WTC11 (cell line): ENCODE measurements at regions not wholly inside any gene's neighbourhood (a gene's known extent, or its start where the extent isn't known, plus 50 kb on each side); places are given as distances from the start of the nearest gene placed in this dataset.

Source experiments
- ATAC-seq: fragments of 200-7000 bp; cut with Tn5 transposase; 2 replicates; pipeline ENCODE4 v1.10.0; 2021; ENCODE audit warnings: mild to moderate bottlenecking, moderate library complexity
- CTCF ChIA-PET: fragments of 300-600 bp; sonication (Branson Sonifier 250); formaldehyde crosslinking; loops from one replicate; lab custom pipeline; 2021; ENCODE audit warnings: antibody characterized with exemption; lab: Charles Lee
- POLR2A ChIA-PET: fragments of 350-600 bp; sonication (Branson Sonifier 250); formaldehyde crosslinking; loops from one replicate; lab custom pipeline; 2021; ENCODE audit warnings: antibody characterized with exemption; lab: Charles Lee
- DNase-seq: peaks from one replicate; pipeline ENCODE4 v3.0.0; 2021; ENCODE audit warnings: low spot score
- H3K27ac Mint-ChIP-seq: 2 replicates; pipeline ENCODE4 v1.8.0; 2021; ENCODE audit warnings: mixed read lengths
- H3K27me3 Mint-ChIP-seq: 2 replicates; pipeline ENCODE4 v1.8.0; 2021; ENCODE audit warnings: low read depth, mild to moderate bottlenecking, moderate library complexity, mixed read lengths
- H3K36me3 Mint-ChIP-seq: 2 replicates; pipeline ENCODE4 v1.8.0; 2021; ENCODE audit warnings: mixed read lengths
- H3K4me1 Mint-ChIP-seq: 2 replicates; pipeline ENCODE4 v1.8.0; 2022; ENCODE audit warnings: mixed read lengths
- H3K4me3 Mint-ChIP-seq: 2 replicates; pipeline ENCODE4 v1.8.0; 2021; ENCODE audit warnings: mild to moderate bottlenecking, moderate library complexity, mixed read lengths
- H3K9me3 Mint-ChIP-seq: 2 replicates; pipeline ENCODE4 v1.8.0; 2021; ENCODE audit warnings: mixed read lengths
- CDX4 ChIP-seq: fragments of 250-450 bp; sonication (Bioruptor Pico); IDR thresholded peaks from 2 replicates; pipeline ENCODE4 v1.9.0; 2021; ENCODE audit warnings: moderate library complexity, mild to moderate bottlenecking, inconsistent platforms, borderline replicate concordance
- CREM ChIP-seq: sonication (generic); formaldehyde crosslinking; IDR thresholded peaks from 2 replicates; pipeline ENCODE4 v1.8.1; 2022; ENCODE audit warnings: mild to moderate bottlenecking, missing genetic modification reagents, moderate library complexity
- ELF4 ChIP-seq: sonication (generic); formaldehyde crosslinking; IDR thresholded peaks from 2 replicates; pipeline ENCODE4 v1.8.1; 2022; ENCODE audit warnings: low read depth, mild to moderate bottlenecking, moderate library complexity, missing genetic modification reagents
- MXD4 ChIP-seq: fragments of 250-450 bp; sonication (Bioruptor Pico); IDR thresholded peaks from 2 replicates; pipeline ENCODE4 v1.8.0; 2021; ENCODE audit warnings: mild to moderate bottlenecking, moderate library complexity, borderline replicate concordance
- NR3C1 ChIP-seq: sonication (generic); formaldehyde crosslinking; conservative IDR thresholded peaks from 2 replicates; pipeline ENCODE4 v1.8.1; 2023; ENCODE audit warnings: low read depth, mild to moderate bottlenecking, missing genetic modification reagents
- PRDM15 ChIP-seq: sonication (generic); formaldehyde crosslinking; IDR thresholded peaks from 2 replicates; pipeline ENCODE4 v1.8.0; 2022; ENCODE audit warnings: missing genetic modification reagents
- PRRX2 ChIP-seq: fragments of 250-450 bp; sonication (Bioruptor Pico); IDR thresholded peaks from 2 replicates; pipeline ENCODE4 v1.8.0; 2021; ENCODE audit warnings: mild to moderate bottlenecking
- USF2 ChIP-seq: sonication (generic); formaldehyde crosslinking; IDR thresholded peaks from 2 replicates; pipeline ENCODE4 v1.8.1; 2023; ENCODE audit warnings: mild to moderate bottlenecking, missing genetic modification reagents, moderate library complexity
- ZBTB21 ChIP-seq: sonication (generic); formaldehyde crosslinking; IDR thresholded peaks from 2 replicates; pipeline ENCODE4 v1.8.1; 2023; ENCODE audit warnings: mild to moderate bottlenecking, missing genetic modification reagents, borderline replicate concordance
- ZNF121 ChIP-seq: sonication (generic); formaldehyde crosslinking; IDR thresholded peaks from 2 replicates; pipeline ENCODE4 v1.8.0; 2023; ENCODE audit warnings: missing genetic modification reagents
- ZNF396 ChIP-seq: fragments of 250-450 bp; sonication (Bioruptor Pico); IDR thresholded peaks from 2 replicates; pipeline ENCODE4 v1.8.0; 2021; ENCODE audit warnings: mild to moderate bottlenecking, moderate library complexity, borderline replicate concordance
- ZNF416 ChIP-seq: fragments of 250-450 bp; sonication (Bioruptor Pico); IDR thresholded peaks from 2 replicates; pipeline ENCODE4 v1.9.0; 2021; ENCODE audit warnings: mild to moderate bottlenecking, inconsistent platforms
- ZNF423 ChIP-seq: fragments of 250-450 bp; sonication (Bioruptor Pico); IDR thresholded peaks from 2 replicates; pipeline ENCODE4 v2.1.2; 2022; ENCODE audit warnings: mild to moderate bottlenecking, moderate library complexity
- ZNF425 ChIP-seq: fragments of 250-450 bp; sonication (Bioruptor Pico); conservative IDR thresholded peaks from 2 replicates; pipeline ENCODE4 v1.9.0; 2021; ENCODE audit warnings: mild to moderate bottlenecking
- ZNF532 ChIP-seq: fragments of 250-450 bp; sonication (Bioruptor Pico); IDR thresholded peaks from 2 replicates; pipeline ENCODE4 v1.9.0; 2021; ENCODE audit warnings: mild to moderate bottlenecking, borderline replicate concordance

- TF ChIP-seq ZNF121 (CRISPR knock-in tag) (no peak), NR3C1 (no peak), USF2 (CRISPR knock-in tag) (no peak), ZNF425 (no peak), ZBTB21 (CRISPR knock-in tag) (no peak), ZNF416 (CRISPR knock-in tag) (no peak), PRRX2 (CRISPR knock-in tag) (no peak), ELF4 (CRISPR knock-in tag) (no peak), CDX4 (CRISPR knock-in tag) (no peak), ZNF396 (CRISPR knock-in tag) (no peak), ZNF423 (CRISPR knock-in tag) (no peak), MXD4 (no peak), PRDM15 (CRISPR knock-in tag) (no peak), ZNF532 (CRISPR knock-in tag) (no peak), CREM (CRISPR knock-in tag) (no peak)
- H3K4me3 Mint-ChIP-seq: no peak overlapping the region
- no peaks in the 10 kb centered on the region for H3K27me3 Mint-ChIP-seq
- ChIA-PET POLR2A (no interaction called here), CTCF (no interaction called here)
- ATAC-seq: no peak
- H3K4me1 Mint-ChIP-seq: peaks cover 13% of the 10 kb centered on the region
- no peaks in the 10 kb centered on the region for H3K36me3 Mint-ChIP-seq
- DNase-seq: no peak
- no peak overlapping the region for H3K27ac Mint-ChIP-seq
- no peaks in the 10 kb centered on the region for H3K9me3 Mint-ChIP-seq
Observed at GRCh38 chr17:34117811-34118210, 137.3 kb upstream of the CCL2 start.
